GM10266 (cell line): ENCODE measurements at regions not wholly inside any gene's neighbourhood (a gene's known extent, or its start where the extent isn't known, plus 50 kb on each side); places are given as distances from the start of the nearest gene placed in this dataset.

Experiments
- DNase-seq: peaks from one replicate; pipeline ENCODE4 v3.0.0; 2012; ENCODE audit errors: extremely low spot score
- TF ChIP-seq, protein P1 (sequence below): IDR thresholded peaks from 2 replicates; pipeline ENCODE4 v1.5.1; 2012; ENCODE audit warnings: mild to moderate bottlenecking, low read depth; ENCODE audit not compliant: control insufficient read depth, insufficient read depth; ENCODE audit errors: missing control alignments

DNA sequence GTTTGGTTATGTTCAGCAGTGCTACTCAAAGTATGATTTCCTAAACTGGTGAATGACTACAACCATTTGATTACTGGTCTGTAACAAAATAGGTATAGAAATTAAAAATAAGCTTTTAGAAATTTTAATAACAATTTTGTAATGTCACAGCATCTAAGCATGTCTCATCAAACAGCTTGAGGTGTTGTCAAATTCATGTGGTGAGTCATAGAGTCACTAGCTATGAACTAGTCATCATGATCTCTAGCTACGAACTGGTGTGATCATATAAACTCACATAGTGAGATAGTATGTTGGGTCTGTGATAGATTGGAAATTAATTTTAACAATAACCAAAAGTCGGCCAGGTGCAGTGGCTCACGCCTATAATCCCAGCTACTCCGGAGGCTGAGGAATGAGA is 213.9 kb upstream of the RBMS3 start:
- no peak for DNase-seq
- TF ChIP-seq, protein P1, sequence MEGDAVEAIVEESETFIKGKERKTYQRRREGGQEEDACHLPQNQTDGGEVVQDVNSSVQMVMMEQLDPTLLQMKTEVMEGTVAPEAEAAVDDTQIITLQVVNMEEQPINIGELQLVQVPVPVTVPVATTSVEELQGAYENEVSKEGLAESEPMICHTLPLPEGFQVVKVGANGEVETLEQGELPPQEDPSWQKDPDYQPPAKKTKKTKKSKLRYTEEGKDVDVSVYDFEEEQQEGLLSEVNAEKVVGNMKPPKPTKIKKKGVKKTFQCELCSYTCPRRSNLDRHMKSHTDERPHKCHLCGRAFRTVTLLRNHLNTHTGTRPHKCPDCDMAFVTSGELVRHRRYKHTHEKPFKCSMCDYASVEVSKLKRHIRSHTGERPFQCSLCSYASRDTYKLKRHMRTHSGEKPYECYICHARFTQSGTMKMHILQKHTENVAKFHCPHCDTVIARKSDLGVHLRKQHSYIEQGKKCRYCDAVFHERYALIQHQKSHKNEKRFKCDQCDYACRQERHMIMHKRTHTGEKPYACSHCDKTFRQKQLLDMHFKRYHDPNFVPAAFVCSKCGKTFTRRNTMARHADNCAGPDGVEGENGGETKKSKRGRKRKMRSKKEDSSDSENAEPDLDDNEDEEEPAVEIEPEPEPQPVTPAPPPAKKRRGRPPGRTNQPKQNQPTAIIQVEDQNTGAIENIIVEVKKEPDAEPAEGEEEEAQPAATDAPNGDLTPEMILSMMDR = no peak

DNA sequence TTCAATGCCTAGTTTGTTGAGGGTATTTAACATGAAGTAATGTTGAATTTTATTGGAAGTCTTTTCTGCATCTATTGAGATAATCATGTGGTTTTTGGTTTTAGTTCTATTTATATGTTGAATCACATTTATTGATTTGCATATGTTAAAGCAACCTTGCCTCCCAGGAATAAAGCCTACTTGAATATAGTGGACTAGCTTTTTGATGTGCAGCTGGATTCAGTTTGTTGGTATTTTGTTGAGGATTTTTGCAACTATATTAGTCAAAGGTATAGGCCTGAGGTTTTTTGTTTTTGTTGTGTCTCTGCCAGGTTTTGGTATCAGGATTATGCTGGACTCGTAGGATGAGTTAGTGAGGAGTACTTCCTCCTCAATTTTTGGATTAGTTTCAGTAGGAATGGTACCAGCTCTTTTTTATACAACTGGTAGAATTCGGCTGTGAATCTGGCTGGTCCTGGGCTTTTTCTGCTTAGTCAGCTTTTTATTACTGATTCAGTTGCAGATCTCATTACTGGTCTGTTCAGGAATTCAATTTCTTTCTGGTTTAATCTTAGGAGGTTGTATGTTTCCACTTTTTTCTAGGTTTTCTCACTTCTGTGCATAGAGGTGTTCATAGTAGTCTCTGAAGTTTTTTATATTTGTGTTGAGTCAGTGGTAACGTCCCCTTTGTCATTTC is 209.8 kb upstream of the RBMS3 start:
- DNase-seq = no peak
- TF ChIP-seq, protein P1 = no peak

DNA sequence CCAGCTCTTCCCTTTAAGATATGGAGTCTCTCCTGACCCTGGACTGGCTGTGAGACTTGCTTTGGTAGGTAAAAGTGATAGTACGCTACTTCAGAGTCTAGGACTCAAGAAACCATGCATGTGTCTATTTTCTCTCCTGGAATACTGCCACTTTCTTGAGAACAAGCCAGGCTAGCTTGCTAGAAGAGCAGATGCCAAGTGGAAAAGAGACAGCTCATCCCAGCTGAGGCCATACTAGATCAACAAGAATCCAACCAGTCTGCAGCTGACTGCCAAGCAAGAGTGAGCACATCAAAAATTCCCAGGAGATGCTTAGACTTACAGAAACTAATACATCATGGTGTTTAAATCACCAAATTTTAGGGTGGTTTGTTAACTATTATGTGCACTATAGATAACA is 208.3 kb upstream of the RBMS3 start:
- DNase-seq = no peak
- TF ChIP-seq, protein P1 = no peak

DNA sequence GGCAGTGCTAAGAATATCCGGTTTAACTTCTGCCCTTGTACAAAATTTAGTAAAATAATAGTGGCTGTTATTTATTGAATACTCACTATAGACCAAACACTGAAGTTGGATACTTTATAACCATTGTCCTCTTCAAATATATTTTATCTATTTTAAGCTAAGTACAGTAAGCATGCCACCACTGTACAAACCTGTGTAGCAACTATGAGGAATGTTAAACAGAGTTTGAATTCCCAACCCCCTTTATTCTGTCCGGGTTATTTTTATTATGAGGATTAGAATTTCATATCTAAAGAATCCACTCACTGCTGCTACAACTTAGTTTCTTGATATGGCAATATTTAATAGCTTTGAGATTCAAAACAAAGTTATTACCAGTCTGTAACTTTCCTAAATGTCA is 203.5 kb upstream of the RBMS3 start:
- TF ChIP-seq, protein P1 = no peak
- no peak for DNase-seq

DNA sequence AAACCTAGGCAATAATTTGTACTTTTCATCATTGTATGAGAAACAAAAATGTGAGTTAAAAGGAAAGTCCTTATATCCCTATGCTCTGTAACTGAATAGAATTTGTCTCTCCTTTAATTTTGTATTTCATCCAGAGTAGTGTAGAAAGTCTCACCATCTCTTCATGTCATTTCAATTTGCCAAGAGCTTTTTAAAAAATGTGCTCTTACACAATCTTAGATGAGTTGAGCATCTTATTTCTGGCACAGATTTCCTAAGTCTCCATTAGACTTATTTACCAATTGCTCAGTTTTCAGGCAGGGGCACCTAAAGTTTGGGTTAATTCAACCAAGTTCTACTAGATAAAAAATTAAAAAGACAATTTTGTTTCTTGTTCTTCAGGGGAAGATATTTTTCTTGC is 201.5 kb upstream of the RBMS3 start:
- TF ChIP-seq, protein P1 = no peak
- DNase-seq = no peak

DNA sequence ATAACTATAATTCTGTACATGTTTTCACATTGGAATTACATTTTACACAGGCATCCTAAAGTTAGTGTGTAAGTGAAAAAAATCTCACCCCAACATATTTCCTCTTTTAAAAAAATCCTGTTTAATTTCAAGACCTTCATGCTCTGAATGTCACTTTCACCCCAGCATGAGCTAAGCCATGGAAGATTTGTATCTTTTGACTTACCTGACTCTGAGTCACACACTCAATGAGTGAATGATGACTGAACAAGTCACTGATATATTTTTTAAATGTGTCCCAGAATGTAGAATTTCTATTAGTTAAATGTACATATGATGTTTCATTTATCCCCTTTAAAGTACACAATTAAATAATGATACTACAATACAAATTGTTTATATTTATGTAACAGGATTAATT is 199.9 kb upstream of the RBMS3 start:
- TF ChIP-seq, protein P1 = no peak
- DNase-seq = no peak

DNA sequence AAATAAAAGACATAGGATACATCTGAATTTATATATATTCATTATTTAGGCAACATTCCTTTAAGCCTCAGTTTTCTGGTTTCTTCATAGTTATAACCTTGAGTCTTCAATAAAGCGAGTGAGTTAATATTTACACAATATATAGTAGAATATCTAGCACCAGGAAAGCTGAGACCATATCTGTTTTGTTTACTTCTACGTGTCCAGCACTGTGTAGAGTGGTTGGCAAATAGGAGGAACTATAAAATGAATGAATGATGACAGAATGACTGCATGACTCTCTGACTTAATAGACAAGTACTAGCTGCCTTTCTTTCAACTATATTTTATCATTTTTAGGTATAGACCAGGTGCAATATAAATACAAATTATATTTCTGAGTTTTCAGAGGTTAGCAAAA is 197.8 kb upstream of the RBMS3 start:
- TF ChIP-seq, protein P1 = no peak
- no peak for DNase-seq
